ENCODE measurements at regions not wholly inside any gene's neighbourhood (a gene's known extent, or its start where the extent isn't known, plus 50 kb on each side); places are given as distances from the start of the nearest gene placed in this dataset.

GRCh38 chr21:24097181-24097580 is 1510.1 kb downstream of the MRPL39 start:
- no peak overlapping the region for H3K4me3 ChIP-seq
- H3K9me3 ChIP-seq (replicated peaks) = peaks cover 11% of the 10 kb centered on the region
- no peak for TF ChIP-seq CTCF (IDR thresholded peaks at IDR 0.05; ENCODE audit: borderline replicate concordance)
- no peak for DNase-seq
- intact Hi-C loops (cut with micrococcal nuclease) = no loop called here
- H3K36me3 ChIP-seq = no peaks in the 10 kb centered on the region
- no peak overlapping the region for H3K27ac ChIP-seq (replicated peaks)
- H3K4me1 ChIP-seq = no peaks in the 10 kb centered on the region
- H3K27me3 ChIP-seq (ENCODE audit: low read depth) = no peaks in the 10 kb centered on the region

- Histone ChIP-seq H3K36me3 (no peaks in the 10 kb centered on the region), H3K4me1 (no peaks in the 10 kb centered on the region), H3K4me3 (no peak overlapping the region), H3K9me3 (replicated peaks) (peaks cover 17% of the 10 kb centered on the region), H3K27ac (replicated peaks) (no peak overlapping the region), H3K27me3 (ENCODE audit: low read depth) (no peaks in the 10 kb centered on the region)
- DNase-seq = no peak
- no peak for TF ChIP-seq CTCF (IDR thresholded peaks at IDR 0.05; ENCODE audit: borderline replicate concordance)
- intact Hi-C loops (cut with micrococcal nuclease) = no loop called here
These were observed 1510.6 kb downstream of the MRPL39 start for GRCh38 chr21:24096651-24097050.

GRCh38 chr21:24093032-24093431 is 1514.2 kb downstream of the MRPL39 start:
- intact Hi-C loops (cut with micrococcal nuclease) = no loop called here
- H3K4me3 ChIP-seq = no peak overlapping the region
- no peak for TF ChIP-seq CTCF (IDR thresholded peaks at IDR 0.05; ENCODE audit: borderline replicate concordance)

GRCh38 chr21:24076179-24076578 is 1531.1 kb downstream of the MRPL39 start:
- H3K27ac ChIP-seq (replicated peaks) = no peak overlapping the region
- H3K36me3 ChIP-seq = no peaks in the 10 kb centered on the region
- DNase-seq = no peak
- H3K27me3 ChIP-seq (ENCODE audit: low read depth) = no peaks in the 10 kb centered on the region
- intact Hi-C loops (cut with micrococcal nuclease) = no loop called here
- H3K9me3 ChIP-seq (replicated peaks) = peaks cover 16% of the 10 kb centered on the region
- TF ChIP-seq CTCF (IDR thresholded peaks at IDR 0.05; ENCODE audit: borderline replicate concordance) = no peak
- no peaks in the 10 kb centered on the region for H3K4me1 ChIP-seq
- H3K4me3 ChIP-seq = no peak overlapping the region

More at GRCh38 chr21:24093032-24093431, 1514.2 kb downstream of the MRPL39 start:
- Histone ChIP-seq H3K27ac (replicated peaks) (no peak overlapping the region), H3K27me3 (ENCODE audit: low read depth) (no peaks in the 10 kb centered on the region), H3K9me3 (replicated peaks) (peaks cover 16% of the 10 kb centered on the region), H3K4me1 (no peaks in the 10 kb centered on the region), H3K36me3 (no peaks in the 10 kb centered on the region)
- no peak for DNase-seq

- intact Hi-C loops (cut with micrococcal nuclease) = no loop called here
- Histone ChIP-seq H3K27ac (replicated peaks) (no peak overlapping the region), H3K36me3 (no peaks in the 10 kb centered on the region), H3K4me1 (no peaks in the 10 kb centered on the region), H3K27me3 (ENCODE audit: low read depth) (no peaks in the 10 kb centered on the region), H3K9me3 (replicated peaks) (no peaks in the 10 kb centered on the region), H3K4me3 (no peak overlapping the region)
- TF ChIP-seq CTCF (IDR thresholded peaks at IDR 0.05; ENCODE audit: borderline replicate concordance) = no peak
- no peak for DNase-seq
These were observed 1551.6 kb downstream of the MRPL39 start for GRCh38 chr21:24055696-24056095.

GRCh38 chr21:24050231-24050630 is 1557.0 kb downstream of the MRPL39 start:
- H3K9me3 ChIP-seq (replicated peaks) = peaks cover 5% of the 10 kb centered on the region
- intact Hi-C loops (cut with micrococcal nuclease) = no loop called here

More at GRCh38 chr21:24050231-24050630, 1557.0 kb downstream of the MRPL39 start:
- Histone ChIP-seq H3K36me3 (no peaks in the 10 kb centered on the region), H3K27ac (replicated peaks) (no peak overlapping the region), H3K4me3 (no peak overlapping the region), H3K4me1 (no peaks in the 10 kb centered on the region), H3K27me3 (ENCODE audit: low read depth) (no peaks in the 10 kb centered on the region)
- TF ChIP-seq CTCF (IDR thresholded peaks at IDR 0.05; ENCODE audit: borderline replicate concordance) = no peak
- DNase-seq = no peak

Measured in left ventricle myocardium inferior (tissue), 1 donor.